Liver (tissue), 8 donors: ENCODE measurements at regions not wholly inside any gene's neighbourhood (a gene's known extent, or its start where the extent isn't known, plus 50 kb on each side); places are given as distances from the start of the nearest gene placed in this dataset.

ENCODE experiments used
- DNase-seq: peaks from one replicate; pipeline ENCODE4 v3.0.0-alpha.2; 2017; ENCODE audit warnings: low spot score
- H3K27ac ChIP-seq, 2 donors: one replicate each; pipeline ENCODE4 v1.7.0; 2013; ENCODE audit warnings: inconsistent platforms in 2 of 2, low read length in 2 of 2, control low read depth in 1 of 2, low read depth in 1 of 2, mild to moderate bottlenecking in 1 of 2
- H3K27me3 ChIP-seq, 4 donors: one replicate each; pipeline versions ENCODE4 v1.6.1 to v1.7.0; 2013; ENCODE audit warnings: low read length in 3 of 4, inconsistent platforms in 1 of 4, mild to moderate bottlenecking in 1 of 4, moderate library complexity in 1 of 4; ENCODE audit not compliant: control insufficient read depth in 4 of 4, insufficient read depth in 4 of 4
- H3K36me3 ChIP-seq, 4 donors: one replicate each; pipeline versions ENCODE4 v1.6.1 to v1.7.0; 2013; ENCODE audit warnings: low read length in 3 of 4, mild to moderate bottlenecking in 3 of 4, low read depth in 1 of 4, moderate library complexity in 1 of 4; ENCODE audit not compliant: control insufficient read depth in 4 of 4, insufficient read depth in 3 of 4
- H3K4me1 ChIP-seq, 4 donors: one replicate each; pipeline versions ENCODE4 v1.6.1 to v1.7.0; 2013; ENCODE audit warnings: low read length in 3 of 4, mild to moderate bottlenecking in 3 of 4, moderate library complexity in 1 of 4; ENCODE audit not compliant: control insufficient read depth in 4 of 4, insufficient read depth in 4 of 4
- H3K4me3 ChIP-seq, 3 donors: one replicate each; pipeline versions ENCODE4 v1.6.1 to v1.7.0; 2013; ENCODE audit warnings: low read length in 3 of 3, control low read depth in 1 of 3, low read depth in 1 of 3, mild to moderate bottlenecking in 1 of 3
- H3K9ac ChIP-seq, 2 donors: one replicate each; pipeline ENCODE4 v1.7.0; 2013; ENCODE audit warnings: low read length in 2 of 2, mild to moderate bottlenecking in 2 of 2, moderate library complexity in 2 of 2, control low read depth in 1 of 2, low read depth in 1 of 2
- H3K9me3 ChIP-seq, 4 donors: one replicate each; pipeline versions ENCODE4 v1.6.1 to v1.7.0; 2013; ENCODE audit warnings: low read length in 3 of 4; ENCODE audit not compliant: control insufficient read depth in 4 of 4
- ATF3 ChIP-seq: IDR thresholded peaks from 2 replicates; pipeline ENCODE4 v1.6.1; 2016; ENCODE audit warnings: antibody characterized with exemption
- CTCF ChIP-seq: fragments of 150-350 bp; IDR thresholded peaks from 2 replicates; pipeline ENCODE4 v1.5.1; 2017; ENCODE audit warnings: improper control_type of control experiment, low read depth, low read length; ENCODE audit not compliant: missing input control
- EGR1 ChIP-seq, 2 donors: IDR thresholded peaks; 2 replicates each; pipeline ENCODE4 v1.6.1; 2016 to 2018; ENCODE audit warnings: antibody characterized with exemption in 2 of 2, low read depth in 2 of 2
- FOXA1 ChIP-seq: IDR thresholded peaks from 2 replicates; pipeline ENCODE4 v1.6.1; 2016; ENCODE audit warnings: antibody characterized with exemption
- FOXA2 ChIP-seq: IDR thresholded peaks from 2 replicates; pipeline ENCODE4 v1.6.1; 2016; ENCODE audit warnings: antibody characterized with exemption
- GABPA ChIP-seq, 2 donors: IDR thresholded peaks in 1 of 2; conservative IDR thresholded peaks in 1 of 2; 2 replicates each; pipeline ENCODE4 v1.6.1; 2016; ENCODE audit warnings: antibody characterized with exemption in 2 of 2, mild to moderate bottlenecking in 1 of 2, moderate library complexity in 1 of 2
- HNF4G ChIP-seq: IDR thresholded peaks from 2 replicates; pipeline ENCODE4 v1.6.1; 2016; ENCODE audit warnings: antibody characterized with exemption
- JUND ChIP-seq, 2 donors: IDR thresholded peaks; 2 replicates each; pipeline ENCODE4 v1.6.1; 2016; ENCODE audit warnings: antibody characterized with exemption in 2 of 2
- MAX ChIP-seq: IDR thresholded peaks from 2 replicates; pipeline ENCODE4 v1.6.1; 2016; ENCODE audit warnings: antibody characterized with exemption
- NR2F2 ChIP-seq: IDR thresholded peaks from 2 replicates; pipeline ENCODE4 v1.6.1; 2016; ENCODE audit warnings: antibody characterized with exemption
- RAD21 ChIP-seq, 2 donors: IDR thresholded peaks; 2 replicates each; pipeline ENCODE4 v1.6.1; 2016; ENCODE audit warnings: antibody characterized with exemption in 2 of 2, mild to moderate bottlenecking in 2 of 2
- REST ChIP-seq: IDR thresholded peaks from 2 replicates; pipeline ENCODE4 v1.6.1; 2016; ENCODE audit warnings: antibody characterized with exemption, mild to moderate bottlenecking
- RXRA ChIP-seq, 2 donors: IDR thresholded peaks; 2 replicates each; pipeline ENCODE4 v1.6.1; 2017 to 2018; ENCODE audit warnings: antibody characterized with exemption in 2 of 2, mild to moderate bottlenecking in 1 of 2
- SP1 ChIP-seq: IDR thresholded peaks from 2 replicates; pipeline ENCODE4 v1.6.1; 2018; ENCODE audit warnings: antibody characterized with exemption, mild to moderate bottlenecking
- TAF1 ChIP-seq: conservative IDR thresholded peaks from 2 replicates; pipeline ENCODE4 v1.6.1; 2016; ENCODE audit warnings: antibody characterized with exemption, mild to moderate bottlenecking
- YY1 ChIP-seq: IDR thresholded peaks from 2 replicates; pipeline ENCODE4 v1.6.1; 2016; ENCODE audit warnings: antibody characterized with exemption, mild to moderate bottlenecking
- ZBTB33 ChIP-seq: IDR thresholded peaks from 2 replicates; pipeline ENCODE4 v1.6.1; 2016; ENCODE audit warnings: antibody characterized with exemption
- WGBS: extraction: QIAGEN DNeasy Blood & Tissue Kit; methylation state at CpG from one replicate; pipeline ENCODE4 v1.1.7; 2013; 5-methylcytosine and 5-hydroxymethylcytosine counted together
- donor health status: healthy.
- donor health status: healthy.
- donor health status: healthy.
- donor health status: healthy.
- donor health status: healthy.

GRCh38 chr16:64238571-64238970 lies 883.3 kb downstream of the CDH11 start (continued):
- TF ChIP-seq CTCF (no peak), JUND (IDR thresholded peaks at IDR 0.05) (no peak), SP1 (no peak), FOXA2 (no peak), EGR1 (IDR thresholded peaks at IDR 0.05; ENCODE audit: low read depth in 2 of 2) (no peak), RXRA (IDR thresholded peaks at IDR 0.05) (no peak), TAF1 (no peak), ATF3 (no peak), RAD21 (IDR thresholded peaks at IDR 0.05) (no peak)

GRCh38 chr16:64236316-64236715 lies 885.5 kb downstream of the CDH11 start:
- Histone ChIP-seq H3K9me3 (no peaks in the 10 kb centered on the region), H3K4me3 (no peak overlapping the region), H3K9ac (no peak overlapping the region), H3K36me3 (no peaks in the 10 kb centered on the region), H3K4me1 (no peaks in the 10 kb centered on the region), H3K27ac (no peak overlapping the region), H3K27me3 (no peaks in the 10 kb centered on the region)
- no peak for DNase-seq
- TF ChIP-seq CTCF = no peak
- no peak for TF ChIP-seq JUND (IDR thresholded peaks at IDR 0.05)
- no peak for TF ChIP-seq ATF3
- no peak for TF ChIP-seq MAX
- TF ChIP-seq YY1 = no peak
- no peak for TF ChIP-seq SP1
- WGBS = 57% methylated on average over 3 of the region's 3 CpGs

- Histone ChIP-seq H3K4me3 (no peak overlapping the region), H3K36me3 (no peaks in the 10 kb centered on the region), H3K9me3 (peaks cover 0 to 2% (median under 1%) of the 10 kb centered on the region in 4 donors), H3K27me3 (no peaks in the 10 kb centered on the region), H3K27ac (no peak overlapping the region), H3K4me1 (no peaks in the 10 kb centered on the region), H3K9ac (no peak overlapping the region)
- no peak for DNase-seq
- TF ChIP-seq ZBTB33 (no peak), RXRA (IDR thresholded peaks at IDR 0.05) (no peak), YY1 (no peak), NR2F2 (no peak), CTCF (no peak), HNF4G (no peak), REST (no peak), GABPA (IDR thresholded peaks at IDR 0.05 in 1 of 2, conservative IDR thresholded peaks at IDR 0.05 in 1 of 2) (no peak), FOXA2 (no peak), SP1 (no peak), FOXA1 (no peak)
- 79% methylated on average over 3 of the region's 3 CpGs for WGBS
Observed at GRCh38 chr16:64234200-64234599, 887.7 kb downstream of the CDH11 start.
